Transverse colon (tissue), 4 donors: ENCODE measurements at regions not wholly inside any gene's neighbourhood (a gene's known extent, or its start where the extent isn't known, plus 50 kb on each side); places are given as distances from the start of the nearest gene placed in this dataset.

ENCODE experiments used
- DNase-seq: peaks from one replicate; pipeline ENCODE4 v3.0.0-alpha.2; 2019
- H3K27ac ChIP-seq, 4 donors: fragments of 200-600 bp; sonication (generic); 2 replicates each; pipeline ENCODE4 v1.5.1; 2016 to 2018; ENCODE audit warnings: inconsistent platforms in 4 of 4
- H3K27me3 ChIP-seq: fragments of 200-600 bp; sonication (generic); 2 replicates; pipeline ENCODE4 v1.5.1; 2017; ENCODE audit warnings: inconsistent platforms
- H3K36me3 ChIP-seq, 4 donors: fragments of 200-600 bp; sonication (generic); 2 replicates each; pipeline ENCODE4 v1.5.1; 2017 to 2019; ENCODE audit warnings: inconsistent platforms in 4 of 4
- H3K4me1 ChIP-seq, 4 donors: fragments of 200-600 bp; sonication (generic); 2 replicates each; pipeline ENCODE4 v1.5.1; 2017 to 2020; ENCODE audit warnings: inconsistent platforms in 4 of 4
- H3K4me3 ChIP-seq, 4 donors: fragments of 200-600 bp; sonication (generic); 1 replicate in 1 of 4; 2 replicates in 3 of 4; pipeline versions ENCODE4 v1.5.1 to v1.6.1; 2017 to 2019; ENCODE audit warnings: inconsistent platforms in 4 of 4
- H3K9me3 ChIP-seq, 2 donors: fragments of 200-600 bp; sonication (generic); 2 replicates each; pipeline ENCODE4 v1.5.1; 2017 to 2019; ENCODE audit warnings: inconsistent platforms in 2 of 2
- CTCF ChIP-seq, 5 experiments: fragments of 200-600 bp in 3 of 5; fragments of 450-650 bp in 2 of 5; sonication (generic) in 3 of 5; IDR thresholded peaks; 1 replicate in 2 of 5; 2 replicates in 3 of 5; pipeline ENCODE4 v1.5.1; 2016 to 2017; ENCODE audit warnings: antibody characterized with exemption in 5 of 5, inconsistent platforms in 3 of 5, mild to moderate bottlenecking in 2 of 5, moderate library complexity in 1 of 5
- EP300 ChIP-seq: sonication (generic); formaldehyde crosslinking; IDR thresholded peaks from one replicate; pipeline ENCODE4 v1.6.1; 2017; ENCODE audit warnings: antibody characterized with exemption, low read depth
- POLR2A ChIP-seq: fragments of 450-650 bp; IDR thresholded peaks from one replicate; pipeline ENCODE4 v1.6.1; 2016; ENCODE audit warnings: antibody characterized with exemption, mild to moderate bottlenecking, moderate library complexity
- POLR2AphosphoS5 ChIP-seq, 3 donors: sonication (generic); formaldehyde crosslinking; IDR thresholded peaks; one replicate each; pipeline ENCODE4 v1.6.1; 2016; ENCODE audit warnings: antibody characterized with exemption in 3 of 3
- WGBS, 2 donors: methylation state at CpG; one replicate each; pipeline ENCODE4 v1.1.5; 2018; ENCODE audit warnings: low coverage in 1 of 2; 5-methylcytosine and 5-hydroxymethylcytosine counted together
- in situ Hi-C, 4 donors: fragments of 200-750 bp; cut with MboI; loops; one replicate each; pipeline versions ENCODE4 v1.15.0 to v1.15.1; 2017; ENCODE audit warnings: low sequenced_read_pairs in 3 of 4, low pct_ligation_motif_present in 1 of 4, low pct_unique_long_range_greater_than_20kb in 1 of 4
- intact Hi-C: fragments of 100-400 bp; cut with DNase I; formaldehyde crosslinking; loops from one replicate; pipeline ENCODE4 v1.15.1; 2023; ENCODE audit warnings: low total_unique reads

GRCh38 chr3:153762411-153763235 is 358.6 kb upstream of the ARHGEF26 start:
- no peaks in the 10 kb centered on the region for H3K36me3 ChIP-seq
- H3K4me1 ChIP-seq = no peaks in the 10 kb centered on the region
- in situ Hi-C loops = loop anchor here (10.0 to 25.0 kb wide), 4 partner anchors 58 to 728 kb away; no protein-coding TSS in a partner anchor
- intact Hi-C loops = no loop called here
- DNase-seq = no peak
- H3K9me3 ChIP-seq = no peaks in the 10 kb centered on the region
- no peak overlapping the region for H3K27ac ChIP-seq
- H3K4me3 ChIP-seq = no peak overlapping the region
- TF ChIP-seq EP300 (no peak), POLR2AphosphoS5 (IDR thresholded peaks at IDR 0.05) (no peak), POLR2A (no peak), CTCF (IDR thresholded peaks at IDR 0.05) (no peak)
- 87 to 90% methylated on average over 6 of the region's 6 CpGs for WGBS, 2 donors
- H3K27me3 ChIP-seq = no peaks in the 10 kb centered on the region

- intact Hi-C loops (loop anchor here (2.0 kb wide), 1 partner anchor 725 kb away; no protein-coding TSS in a partner anchor), in situ Hi-C loops (loop anchor here (10.0 to 25.0 kb wide), 4 partner anchors 63 to 733 kb away; no protein-coding TSS in a partner anchor)
- no peak overlapping the region for H3K27ac ChIP-seq
- DNase-seq = no peak
- TF ChIP-seq EP300 (no peak), POLR2A (no peak), CTCF (IDR thresholded peaks at IDR 0.05) (no peak), POLR2AphosphoS5 (IDR thresholded peaks at IDR 0.05) (no peak)
- peaks cover 0 to 5% of the 10 kb centered on the region in 2 donors for H3K9me3 ChIP-seq
- 88 to 93% methylated on average over 2 to 9 of the region's 9 CpGs for WGBS, 2 donors
- H3K4me3 ChIP-seq = no peak overlapping the region
- H3K4me1 ChIP-seq = no peaks in the 10 kb centered on the region
- no peaks in the 10 kb centered on the region for H3K27me3 ChIP-seq
- no peaks in the 10 kb centered on the region for H3K36me3 ChIP-seq
Measured at GRCh38 chr3:153767601-153768560, 353.3 kb upstream of the ARHGEF26 start.

DNA sequence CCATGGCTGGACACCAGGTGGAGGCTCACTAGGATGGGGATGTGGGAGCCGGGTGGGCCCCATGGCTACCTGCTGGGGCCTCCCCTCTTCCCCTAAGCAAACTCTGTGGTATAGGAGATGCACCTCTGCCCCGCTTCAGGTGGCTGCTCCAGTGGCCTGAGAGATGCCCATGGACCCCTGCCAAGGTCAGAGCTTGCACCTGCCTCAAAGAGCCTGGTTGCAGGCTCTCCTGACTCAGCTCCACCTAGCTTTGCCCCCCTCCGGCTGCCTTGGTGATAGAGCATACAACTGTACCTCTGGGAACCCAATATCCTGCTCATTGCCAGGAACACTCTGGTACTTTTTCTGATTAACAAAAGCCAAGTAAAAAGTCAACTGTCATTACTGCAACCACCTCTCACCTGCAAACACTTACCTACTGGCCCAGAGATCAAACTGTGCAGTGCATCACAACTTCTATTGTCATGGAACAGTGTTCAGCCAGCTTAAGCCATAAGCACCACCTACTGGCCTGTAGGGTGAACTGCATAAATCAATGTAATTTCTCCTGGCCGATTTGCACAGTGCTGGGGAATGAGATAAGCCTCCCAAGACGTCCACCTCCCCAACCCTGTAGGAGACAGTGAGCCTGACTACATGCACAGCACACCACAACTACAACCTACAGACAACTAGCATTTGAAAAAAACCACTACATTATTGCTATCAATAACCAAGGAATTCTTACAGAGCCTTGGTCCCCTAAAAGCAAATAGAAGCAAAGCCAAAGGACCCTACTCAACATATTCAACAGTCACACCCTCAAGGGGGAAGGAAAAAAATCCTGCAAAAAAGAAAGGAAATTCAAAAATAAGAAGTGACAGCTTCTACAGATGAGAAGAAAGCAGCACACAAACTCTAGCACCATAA is 352.4 kb upstream of the ARHGEF26 start:
- Histone ChIP-seq H3K36me3 (no peaks in the 10 kb centered on the region), H3K4me3 (no peak overlapping the region), H3K27ac (no peak overlapping the region), H3K4me1 (no peaks in the 10 kb centered on the region), H3K27me3 (no peaks in the 10 kb centered on the region), H3K9me3 (peaks cover 0 to 5% of the 10 kb centered on the region in 2 donors)
- in situ Hi-C loops (loop anchor here (10.0 to 25.0 kb wide), 4 partner anchors 64 to 734 kb away; no protein-coding TSS in a partner anchor), intact Hi-C loops (loop anchor here (2.0 kb wide), 1 partner anchor 726 kb away; no protein-coding TSS in a partner anchor)
- DNase-seq = peak; percentile 39
- TF ChIP-seq CTCF (IDR thresholded peaks at IDR 0.05) = peak; percentile 79 to 87 (median 84)
- TF ChIP-seq POLR2AphosphoS5 (IDR thresholded peaks at IDR 0.05) = no peak
- WGBS, 2 donors = 59% methylated on average over 5 of the region's 5 CpGs; no CpG with 5 or more reads in 1 of the 2 donors
